Thoracic aorta (tissue), 2 donors: ENCODE measurements at regions not wholly inside any gene's neighbourhood (a gene's known extent, or its start where the extent isn't known, plus 50 kb on each side); places are given as distances from the start of the nearest gene placed in this dataset.
"Not testable (repeated sequence)": the region's sequence is repeated elsewhere in the genome, so short reads cannot be mapped to it uniquely, and the experiment has no call there.

Experiments
- ATAC-seq: fragments of 150-250 bp; one replicate; pipeline ENCODE4 v1.8.0; 2017; ENCODE audit warnings: low read depth; ENCODE audit not compliant: insufficient number of reproducible peaks, low FRiP score
- DNase-seq: peaks from one replicate; pipeline ENCODE4 v3.0.0-alpha.2; 2020; ENCODE audit warnings: low spot score
- H3K27ac ChIP-seq, 2 donors: fragments of 200-600 bp; sonication (generic); 1 replicate in 1 of 2; 2 replicates in 1 of 2; pipeline ENCODE4 v1.5.1; 2016; ENCODE audit warnings: mild to moderate bottlenecking in 2 of 2, moderate library complexity in 2 of 2
- H3K27me3 ChIP-seq: fragments of 200-600 bp; sonication (generic); replicated peaks from 2 replicates; pipeline ENCODE4 v1.6.0; 2016; ENCODE audit warnings: mild to moderate bottlenecking; ENCODE audit not compliant: insufficient read depth
- H3K36me3 ChIP-seq: fragments of 200-600 bp; sonication (generic); one replicate; pipeline ENCODE4 v1.5.1; 2016
- H3K4me1 ChIP-seq, 2 donors: fragments of 200-600 bp; sonication (generic); 1 replicate in 1 of 2; 2 replicates in 1 of 2; pipeline versions ENCODE4 v1.5.1 to v1.6.0; 2016; ENCODE audit warnings: low read depth in 2 of 2, mild to moderate bottlenecking in 1 of 2; ENCODE audit not compliant: control insufficient read depth in 1 of 2
- H3K4me3 ChIP-seq: fragments of 200-600 bp; sonication (generic); 2 replicates; pipeline ENCODE4 v1.5.1; 2016; ENCODE audit warnings: mild to moderate bottlenecking
- H3K9me3 ChIP-seq: fragments of 200-600 bp; sonication (generic); 2 replicates; pipeline ENCODE4 v1.5.1; 2016
- CTCF ChIP-seq: fragments of 200-600 bp; sonication (generic); IDR thresholded peaks from one replicate; pipeline ENCODE4 v1.5.1; 2019; ENCODE audit warnings: antibody characterized with exemption

DNA sequence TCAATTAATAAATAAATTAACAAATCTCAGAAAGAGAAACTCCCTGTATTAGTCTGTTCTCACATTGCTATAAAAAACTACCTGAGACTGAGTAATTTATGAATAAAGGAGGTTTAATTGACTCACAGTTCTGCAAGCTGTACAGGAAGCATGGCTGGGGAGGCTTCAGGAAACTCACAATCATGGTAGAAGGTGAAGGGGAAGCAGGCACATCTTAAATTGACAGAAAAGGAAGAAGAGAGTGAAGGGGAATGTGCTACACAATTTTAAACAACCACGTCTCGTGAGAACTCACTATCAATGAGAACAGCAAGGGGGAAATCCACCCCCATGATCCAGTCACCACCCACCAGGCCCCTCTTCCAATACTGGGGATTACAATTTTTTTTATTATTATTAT is 358.3 kb upstream of the KIAA1217 start:
- no peak overlapping the region for H3K27ac ChIP-seq
- ATAC-seq (no peak), DNase-seq (no peak)
- no peaks in the 10 kb centered on the region for H3K4me1 ChIP-seq
- no peaks in the 10 kb centered on the region for H3K27me3 ChIP-seq
- H3K9me3 ChIP-seq = no peaks in the 10 kb centered on the region
- TF ChIP-seq CTCF = no peak
- no peaks in the 10 kb centered on the region for H3K36me3 ChIP-seq
- H3K4me3 ChIP-seq = no peak overlapping the region

GRCh38 chr10:23859598-23859997 is 349.3 kb upstream of the KIAA1217 start:
- no peak for DNase-seq
- no peak for TF ChIP-seq CTCF
- Histone ChIP-seq H3K36me3 (no peaks in the 10 kb centered on the region), H3K4me3 (no peak overlapping the region), H3K9me3 (no peaks in the 10 kb centered on the region), H3K27ac (no peak overlapping the region), H3K4me1 (no peaks in the 10 kb centered on the region), H3K27me3 (no peaks in the 10 kb centered on the region)
- no peak for ATAC-seq

- no peaks in the 10 kb centered on the region for H3K4me1 ChIP-seq
- TF ChIP-seq CTCF = no peak
- no peaks in the 10 kb centered on the region for H3K36me3 ChIP-seq
- H3K9me3 ChIP-seq = no peaks in the 10 kb centered on the region
- DNase-seq (no peak), ATAC-seq (no peak)
- H3K27ac ChIP-seq = no peak overlapping the region
- no peaks in the 10 kb centered on the region for H3K27me3 ChIP-seq
- H3K4me3 ChIP-seq = no peak overlapping the region
Observed at GRCh38 chr10:23864631-23865147, 344.2 kb upstream of the KIAA1217 start.

DNA sequence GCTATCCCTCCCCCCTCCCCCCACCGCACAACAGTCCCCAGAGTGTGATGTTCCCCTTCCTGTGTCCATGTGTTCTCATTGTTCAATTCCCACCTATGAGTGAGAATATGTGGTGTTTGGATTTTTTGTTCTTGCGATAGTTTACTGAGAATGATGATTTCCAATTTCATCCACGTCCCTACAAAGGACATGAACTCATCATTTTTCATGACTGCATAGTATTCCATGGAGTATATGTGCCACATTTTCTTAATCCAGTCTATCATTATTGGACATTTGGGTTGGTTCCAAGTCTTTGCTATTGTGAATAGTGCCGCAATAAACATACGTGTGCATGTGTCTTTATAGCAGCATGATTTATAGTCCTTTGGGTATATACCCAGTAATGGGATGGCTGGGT is 342.0 kb upstream of the KIAA1217 start:
- H3K27me3 ChIP-seq, DNase-seq, H3K27ac ChIP-seq, H3K9me3 ChIP-seq, H3K4me1 ChIP-seq, H3K4me3 ChIP-seq, H3K36me3 ChIP-seq, ATAC-seq: not testable (repeated sequence)

DNA sequence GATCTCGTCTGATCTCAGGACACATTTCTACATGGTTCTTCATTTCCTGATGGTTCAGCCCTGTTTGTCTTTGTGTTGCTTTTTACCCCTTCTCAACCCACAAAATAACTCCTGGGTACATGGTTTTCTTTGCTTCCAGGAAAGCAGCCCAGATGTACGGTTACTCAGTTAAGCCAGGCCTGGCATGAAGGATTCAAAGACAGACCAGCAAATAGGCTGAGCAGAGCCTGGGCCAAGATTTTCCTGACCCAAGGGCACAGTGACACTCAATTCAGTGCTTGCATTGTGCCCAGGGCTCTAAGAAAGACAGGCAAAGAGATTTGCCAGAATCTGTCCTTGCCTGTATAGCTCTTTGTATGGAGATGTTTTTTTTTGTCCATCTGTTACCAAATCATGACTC is 340.8 kb upstream of the KIAA1217 start:
- H3K4me3 ChIP-seq = no peak overlapping the region
- TF ChIP-seq CTCF = no peak
- no peaks in the 10 kb centered on the region for H3K27me3 ChIP-seq
- DNase-seq = no peak
- no peaks in the 10 kb centered on the region for H3K9me3 ChIP-seq
- ATAC-seq = no peak
- H3K36me3 ChIP-seq = no peaks in the 10 kb centered on the region
- no peaks in the 10 kb centered on the region for H3K4me1 ChIP-seq
- H3K27ac ChIP-seq = no peak overlapping the region

- H3K27ac ChIP-seq = no peak overlapping the region
- no peaks in the 10 kb centered on the region for H3K27me3 ChIP-seq
- no peak overlapping the region for H3K4me3 ChIP-seq
- H3K36me3 ChIP-seq = no peaks in the 10 kb centered on the region
- DNase-seq (no peak), ATAC-seq (no peak)
- no peaks in the 10 kb centered on the region for H3K4me1 ChIP-seq
- no peaks in the 10 kb centered on the region for H3K9me3 ChIP-seq
- no peak for TF ChIP-seq CTCF
Observed at GRCh38 chr10:23869548-23869947, 339.4 kb upstream of the KIAA1217 start.
